ENCODE measurements at regions not wholly inside any gene's neighbourhood (a gene's known extent, or its start where the extent isn't known, plus 50 kb on each side); places are given as distances from the start of the nearest gene placed in this dataset.

DNA sequence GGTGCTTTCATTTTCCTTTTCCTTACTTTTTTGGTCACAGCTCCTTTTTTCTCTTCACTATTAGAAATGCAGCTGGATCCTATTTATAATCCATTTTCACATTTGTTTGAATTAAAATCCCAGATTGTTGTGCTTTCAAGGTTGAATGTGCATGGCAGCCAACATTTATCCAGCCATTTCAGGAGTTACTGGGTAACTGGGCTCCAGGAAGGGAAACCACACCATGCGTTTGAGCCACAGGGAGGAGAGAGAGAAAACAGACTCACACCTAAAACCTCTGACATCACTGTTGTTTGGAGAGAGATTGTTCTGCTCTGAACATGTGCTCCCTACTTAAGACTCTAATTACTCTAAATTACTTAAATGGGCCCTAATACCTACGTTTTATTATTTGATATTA lies 173.4 kb downstream of the BMP2 start:
- TF ChIP-seq CTCF (IDR thresholded peaks at IDR 0.05) (no peak), POLR2A (IDR thresholded peaks at IDR 0.05) (no peak)

Data from transverse colon (tissue), 3 donors.